Mesendoderm (in vitro differentiated cells): ENCODE measurements at regions not wholly inside any gene's neighbourhood (a gene's known extent, or its start where the extent isn't known, plus 50 kb on each side); places are given as distances from the start of the nearest gene placed in this dataset.

Source experiments
- DNase-seq: peaks from one replicate; pipeline ENCODE4 v3.0.0; 2013
- H2AK5ac ChIP-seq: 2 replicates; pipeline ENCODE4 v1.6.1; 2013; ENCODE audit warnings: low read length, inconsistent platforms
- H2BK120ac ChIP-seq: 2 replicates; pipeline ENCODE4 v1.6.1; 2013; ENCODE audit warnings: low read depth, mild to moderate bottlenecking, low read length, moderate library complexity, mixed read lengths
- H2BK15ac ChIP-seq: replicated peaks from 2 replicates; pipeline ENCODE4 v1.6.1; 2013; ENCODE audit warnings: low read depth, mild to moderate bottlenecking, moderate library complexity
- H2BK5ac ChIP-seq: 2 replicates; pipeline ENCODE4 v1.6.1; 2013; ENCODE audit warnings: low read length, inconsistent platforms
- H3K18ac ChIP-seq: 2 replicates; pipeline ENCODE4 v1.6.1; 2013; ENCODE audit warnings: mild to moderate bottlenecking, low read length, mixed read lengths
- H3K23ac ChIP-seq: one replicate; pipeline ENCODE4 v1.6.1; 2013; ENCODE audit warnings: low read length
- H3K27ac ChIP-seq: 2 replicates; pipeline ENCODE4 v1.5.1; 2013; ENCODE audit warnings: low read depth, mild to moderate bottlenecking, inconsistent platforms, low read length, moderate library complexity
- H3K27me3 ChIP-seq: 2 replicates; pipeline ENCODE4 v1.6.1; 2013; ENCODE audit warnings: low read length, control low read depth, mild to moderate bottlenecking, inconsistent platforms; ENCODE audit not compliant: insufficient read depth, poor library complexity
- H3K36me3 ChIP-seq: 2 replicates; pipeline ENCODE4 v1.6.1; 2013; ENCODE audit warnings: low read length, inconsistent platforms; ENCODE audit not compliant: control insufficient read depth, insufficient read depth
- H3K4ac ChIP-seq: one replicate; pipeline ENCODE4 v1.6.1; 2013; ENCODE audit warnings: low read depth, mild to moderate bottlenecking, low read length, moderate library complexity
- H3K4me1 ChIP-seq: 2 replicates; pipeline ENCODE4 v1.6.1; 2013; ENCODE audit warnings: low read depth, low read length, inconsistent platforms; ENCODE audit not compliant: control insufficient read depth
- H3K4me2 ChIP-seq: 2 replicates; pipeline ENCODE4 v1.6.1; 2013; ENCODE audit warnings: low read length
- H3K4me3 ChIP-seq: 2 replicates; pipeline ENCODE4 v1.5.1; 2013; ENCODE audit warnings: mild to moderate bottlenecking, low read length
- H3K56ac ChIP-seq: one replicate; pipeline ENCODE4 v1.6.1; 2013; ENCODE audit warnings: low read length
- H3K79me1 ChIP-seq: 2 replicates; pipeline ENCODE4 v1.6.1; 2013; ENCODE audit warnings: low read length, inconsistent platforms
- H3K79me2 ChIP-seq: 2 replicates; pipeline ENCODE4 v1.6.1; 2013; ENCODE audit warnings: mild to moderate bottlenecking, low read length; ENCODE audit not compliant: control insufficient read depth, insufficient read depth
- H3K9ac ChIP-seq: 2 replicates; pipeline ENCODE4 v1.6.1; 2013; ENCODE audit warnings: low read length, inconsistent platforms
- H4K5ac ChIP-seq: one replicate; pipeline ENCODE4 v1.6.1; 2013; ENCODE audit warnings: low read length
- H4K8ac ChIP-seq: one replicate; pipeline ENCODE4 v1.6.1; 2013; ENCODE audit warnings: low read depth, mild to moderate bottlenecking, control low read depth, low read length, moderate library complexity
- WGBS: extraction: QIAGEN DNeasy Blood & Tissue Kit; methylation state at CpG from one replicate; pipeline ENCODE4 v1.1.7; 2013; ENCODE audit warnings: low lambda C conversion rate, missing lambda C conversion rate; ENCODE audit not compliant: insufficient coverage; ENCODE audit errors: extremely low coverage; 5-methylcytosine and 5-hydroxymethylcytosine counted together

GRCh38 chr6:90715093-90715655, 128.3 kb upstream of the MAP3K7 start:
- DNase-seq: no peak
- H3K27ac ChIP-seq: no peak overlapping the region

GRCh38 chr6:90714319-90714718, 127.4 kb upstream of the MAP3K7 start:
- Histone ChIP-seq H2BK120ac (no peak overlapping the region), H3K79me2 (no peaks in the 10 kb centered on the region), H3K9ac (no peak overlapping the region), H3K4me1 (no peaks in the 10 kb centered on the region), H2BK15ac (no peak overlapping the region), H3K4me2 (no peak overlapping the region), H3K4ac (no peak overlapping the region), H4K8ac (no peak overlapping the region), H3K56ac (no peak overlapping the region), H4K5ac (no peak overlapping the region), H3K27ac (no peak overlapping the region), H3K36me3 (no peaks in the 10 kb centered on the region), H2BK5ac (no peak overlapping the region), H3K18ac (no peak overlapping the region), H3K79me1 (no peaks in the 10 kb centered on the region), H2AK5ac (no peak overlapping the region), H3K4me3 (no peak overlapping the region), H3K27me3 (no peaks in the 10 kb centered on the region), H3K23ac (no peak overlapping the region)
- no peak for DNase-seq

More at GRCh38 chr6:90715093-90715655, 128.3 kb upstream of the MAP3K7 start:
- Histone ChIP-seq H2BK120ac (no peak overlapping the region), H3K56ac (no peak overlapping the region), H3K79me1 (no peaks in the 10 kb centered on the region), H3K9ac (no peak overlapping the region), H2BK15ac (no peak overlapping the region), H3K36me3 (no peaks in the 10 kb centered on the region), H3K4me2 (no peak overlapping the region), H4K8ac (no peak overlapping the region), H3K18ac (no peak overlapping the region), H2BK5ac (no peak overlapping the region), H3K4me3 (no peak overlapping the region), H3K4me1 (no peaks in the 10 kb centered on the region), H3K27me3 (no peaks in the 10 kb centered on the region), H3K79me2 (no peaks in the 10 kb centered on the region), H3K4ac (no peak overlapping the region), H2AK5ac (no peak overlapping the region), H3K23ac (no peak overlapping the region), H4K5ac (no peak overlapping the region)
- WGBS: no CpG with 5 or more reads among the region's 13 CpGs

- WGBS: no CpG with 5 or more reads among the region's 8 CpGs
Measured at GRCh38 chr6:90712114-90712513, 125.2 kb upstream of the MAP3K7 start.

GRCh38 chr6:90709431-90709996, 122.6 kb upstream of the MAP3K7 start:
- no peak overlapping the region for H3K27ac ChIP-seq
- H3K56ac ChIP-seq: no peak overlapping the region
- no peak overlapping the region for H2AK5ac ChIP-seq
- H3K9ac ChIP-seq: no peak overlapping the region
- no peak overlapping the region for H3K18ac ChIP-seq
- no peaks in the 10 kb centered on the region for H3K79me1 ChIP-seq
- DNase-seq: no peak
- H2BK15ac ChIP-seq: no peak overlapping the region
- H3K27me3 ChIP-seq: no peaks in the 10 kb centered on the region
- H3K4ac ChIP-seq: no peak overlapping the region
- H3K79me2 ChIP-seq: no peaks in the 10 kb centered on the region
- no peak overlapping the region for H3K4me2 ChIP-seq
- H2BK120ac ChIP-seq: no peak overlapping the region
- H3K4me3 ChIP-seq: no peak overlapping the region
- H3K36me3 ChIP-seq: no peaks in the 10 kb centered on the region
- no peak overlapping the region for H4K8ac ChIP-seq
- H2BK5ac ChIP-seq: no peak overlapping the region
- H4K5ac ChIP-seq: no peak overlapping the region
- H3K23ac ChIP-seq: no peak overlapping the region
- H3K4me1 ChIP-seq: peaks cover 3% of the 10 kb centered on the region
- WGBS: no CpG with 5 or more reads among the region's 3 CpGs

More at GRCh38 chr6:90712114-90712513, 125.2 kb upstream of the MAP3K7 start:
- DNase-seq: no peak
- H3K4me2 ChIP-seq: no peak overlapping the region
- no peak overlapping the region for H3K4ac ChIP-seq
- no peak overlapping the region for H2BK5ac ChIP-seq
- no peak overlapping the region for H2AK5ac ChIP-seq
- no peak overlapping the region for H3K23ac ChIP-seq
- no peak overlapping the region for H2BK15ac ChIP-seq
- no peaks in the 10 kb centered on the region for H3K27me3 ChIP-seq
- no peak overlapping the region for H3K27ac ChIP-seq
- H4K5ac ChIP-seq: no peak overlapping the region
- H3K79me1 ChIP-seq: no peaks in the 10 kb centered on the region
- H3K9ac ChIP-seq: no peak overlapping the region
- no peak overlapping the region for H2BK120ac ChIP-seq
- no peaks in the 10 kb centered on the region for H3K36me3 ChIP-seq
- no peak overlapping the region for H3K4me3 ChIP-seq
- H3K18ac ChIP-seq: no peak overlapping the region
- no peak overlapping the region for H4K8ac ChIP-seq
- H3K4me1 ChIP-seq: no peaks in the 10 kb centered on the region
- no peak overlapping the region for H3K56ac ChIP-seq
- no peaks in the 10 kb centered on the region for H3K79me2 ChIP-seq

- H3K27me3 ChIP-seq: no peaks in the 10 kb centered on the region
- H3K79me2 ChIP-seq: no peaks in the 10 kb centered on the region
- no peak overlapping the region for H3K23ac ChIP-seq
- H2BK5ac ChIP-seq: no peak overlapping the region
- H2BK120ac ChIP-seq: no peak overlapping the region
- no peak overlapping the region for H3K27ac ChIP-seq
- WGBS: no CpG with 5 or more reads among the region's 5 CpGs
- DNase-seq: no peak
- H3K9ac ChIP-seq: no peak overlapping the region
- H3K18ac ChIP-seq: no peak overlapping the region
- H3K56ac ChIP-seq: no peak overlapping the region
- H2AK5ac ChIP-seq: no peak overlapping the region
- no peaks in the 10 kb centered on the region for H3K36me3 ChIP-seq
- H3K4ac ChIP-seq: no peak overlapping the region
- H3K4me3 ChIP-seq: no peak overlapping the region
- no peak overlapping the region for H3K4me2 ChIP-seq
- H3K79me1 ChIP-seq: no peaks in the 10 kb centered on the region
- H4K8ac ChIP-seq: no peak overlapping the region
- no peak overlapping the region for H4K5ac ChIP-seq
- H3K4me1 ChIP-seq: peaks cover 3% of the 10 kb centered on the region
- no peak overlapping the region for H2BK15ac ChIP-seq
Measured at GRCh38 chr6:90708206-90708737, 121.4 kb upstream of the MAP3K7 start.

GRCh38 chr6:90707246-90707645, 120.4 kb upstream of the MAP3K7 start:
- no peaks in the 10 kb centered on the region for H3K79me2 ChIP-seq
- H2BK15ac ChIP-seq: no peak overlapping the region
- no peak overlapping the region for H4K5ac ChIP-seq
- H3K4me3 ChIP-seq: no peak overlapping the region
- H2AK5ac ChIP-seq: no peak overlapping the region
- H3K9ac ChIP-seq: no peak overlapping the region
- no peak overlapping the region for H2BK120ac ChIP-seq
- no CpG with 5 or more reads among the region's 2 CpGs for WGBS
- H2BK5ac ChIP-seq: no peak overlapping the region
- no peak for DNase-seq
- H3K79me1 ChIP-seq: no peaks in the 10 kb centered on the region
- no peak overlapping the region for H3K18ac ChIP-seq
- peak overlapping the region; percentile 17 for H3K23ac ChIP-seq
- H3K27me3 ChIP-seq: no peaks in the 10 kb centered on the region
- H4K8ac ChIP-seq: no peak overlapping the region
- no peak overlapping the region for H3K4me2 ChIP-seq
- H3K36me3 ChIP-seq: no peaks in the 10 kb centered on the region
- H3K56ac ChIP-seq: no peak overlapping the region
- H3K27ac ChIP-seq: no peak overlapping the region
- peaks cover 3% of the 10 kb centered on the region for H3K4me1 ChIP-seq
- no peak overlapping the region for H3K4ac ChIP-seq
